Liver (tissue), 8 donors: ENCODE measurements at regions not wholly inside any gene's neighbourhood (a gene's known extent, or its start where the extent isn't known, plus 50 kb on each side); places are given as distances from the start of the nearest gene placed in this dataset.

ENCODE experiments used
- DNase-seq: peaks from one replicate; pipeline ENCODE4 v3.0.0-alpha.2; 2017; ENCODE audit warnings: low spot score
- H3K27ac ChIP-seq, 2 donors: one replicate each; pipeline ENCODE4 v1.7.0; 2013; ENCODE audit warnings: inconsistent platforms in 2 of 2, low read length in 2 of 2, control low read depth in 1 of 2, low read depth in 1 of 2, mild to moderate bottlenecking in 1 of 2
- H3K27me3 ChIP-seq, 4 donors: one replicate each; pipeline versions ENCODE4 v1.6.1 to v1.7.0; 2013; ENCODE audit warnings: low read length in 3 of 4, inconsistent platforms in 1 of 4, mild to moderate bottlenecking in 1 of 4, moderate library complexity in 1 of 4; ENCODE audit not compliant: control insufficient read depth in 4 of 4, insufficient read depth in 4 of 4
- H3K36me3 ChIP-seq, 4 donors: one replicate each; pipeline versions ENCODE4 v1.6.1 to v1.7.0; 2013; ENCODE audit warnings: low read length in 3 of 4, mild to moderate bottlenecking in 3 of 4, low read depth in 1 of 4, moderate library complexity in 1 of 4; ENCODE audit not compliant: control insufficient read depth in 4 of 4, insufficient read depth in 3 of 4
- H3K4me1 ChIP-seq, 4 donors: one replicate each; pipeline versions ENCODE4 v1.6.1 to v1.7.0; 2013; ENCODE audit warnings: low read length in 3 of 4, mild to moderate bottlenecking in 3 of 4, moderate library complexity in 1 of 4; ENCODE audit not compliant: control insufficient read depth in 4 of 4, insufficient read depth in 4 of 4
- H3K4me3 ChIP-seq, 3 donors: one replicate each; pipeline versions ENCODE4 v1.6.1 to v1.7.0; 2013; ENCODE audit warnings: low read length in 3 of 3, control low read depth in 1 of 3, low read depth in 1 of 3, mild to moderate bottlenecking in 1 of 3
- H3K9ac ChIP-seq, 2 donors: one replicate each; pipeline ENCODE4 v1.7.0; 2013; ENCODE audit warnings: low read length in 2 of 2, mild to moderate bottlenecking in 2 of 2, moderate library complexity in 2 of 2, control low read depth in 1 of 2, low read depth in 1 of 2
- H3K9me3 ChIP-seq, 4 donors: one replicate each; pipeline versions ENCODE4 v1.6.1 to v1.7.0; 2013; ENCODE audit warnings: low read length in 3 of 4; ENCODE audit not compliant: control insufficient read depth in 4 of 4
- EGR1 ChIP-seq, 2 donors: IDR thresholded peaks; 2 replicates each; pipeline ENCODE4 v1.6.1; 2016 to 2018; ENCODE audit warnings: antibody characterized with exemption in 2 of 2, low read depth in 2 of 2
- FOXA1 ChIP-seq: IDR thresholded peaks from 2 replicates; pipeline ENCODE4 v1.6.1; 2016; ENCODE audit warnings: antibody characterized with exemption
- FOXA2 ChIP-seq: IDR thresholded peaks from 2 replicates; pipeline ENCODE4 v1.6.1; 2016; ENCODE audit warnings: antibody characterized with exemption
- GABPA ChIP-seq, 2 donors: IDR thresholded peaks in 1 of 2; conservative IDR thresholded peaks in 1 of 2; 2 replicates each; pipeline ENCODE4 v1.6.1; 2016; ENCODE audit warnings: antibody characterized with exemption in 2 of 2, mild to moderate bottlenecking in 1 of 2, moderate library complexity in 1 of 2
- HNF4A ChIP-seq, 2 donors: conservative IDR thresholded peaks; 2 replicates each; pipeline ENCODE4 v1.6.1; 2016; ENCODE audit warnings: antibody characterized with exemption in 2 of 2, mild to moderate bottlenecking in 2 of 2
- HNF4G ChIP-seq: IDR thresholded peaks from 2 replicates; pipeline ENCODE4 v1.6.1; 2016; ENCODE audit warnings: antibody characterized with exemption
- JUND ChIP-seq, 2 donors: IDR thresholded peaks; 2 replicates each; pipeline ENCODE4 v1.6.1; 2016; ENCODE audit warnings: antibody characterized with exemption in 2 of 2
- MAX ChIP-seq: IDR thresholded peaks from 2 replicates; pipeline ENCODE4 v1.6.1; 2016; ENCODE audit warnings: antibody characterized with exemption
- NR2F2 ChIP-seq: IDR thresholded peaks from 2 replicates; pipeline ENCODE4 v1.6.1; 2016; ENCODE audit warnings: antibody characterized with exemption
- RAD21 ChIP-seq, 2 donors: IDR thresholded peaks; 2 replicates each; pipeline ENCODE4 v1.6.1; 2016; ENCODE audit warnings: antibody characterized with exemption in 2 of 2, mild to moderate bottlenecking in 2 of 2
- RXRA ChIP-seq, 2 donors: IDR thresholded peaks; 2 replicates each; pipeline ENCODE4 v1.6.1; 2017 to 2018; ENCODE audit warnings: antibody characterized with exemption in 2 of 2, mild to moderate bottlenecking in 1 of 2
- TAF1 ChIP-seq: conservative IDR thresholded peaks from 2 replicates; pipeline ENCODE4 v1.6.1; 2016; ENCODE audit warnings: antibody characterized with exemption, mild to moderate bottlenecking
- YY1 ChIP-seq: IDR thresholded peaks from 2 replicates; pipeline ENCODE4 v1.6.1; 2016; ENCODE audit warnings: antibody characterized with exemption, mild to moderate bottlenecking
- WGBS: extraction: QIAGEN DNeasy Blood & Tissue Kit; methylation state at CpG from one replicate; pipeline ENCODE4 v1.1.7; 2013; 5-methylcytosine and 5-hydroxymethylcytosine counted together
- TF ChIP-seq, protein P1 (sequence below): IDR thresholded peaks from 2 replicates; pipeline ENCODE4 v1.6.1; 2016; ENCODE audit warnings: antibody characterized with exemption, mild to moderate bottlenecking
- TF ChIP-seq, protein P2 (sequence below): fragments of 150-350 bp; IDR thresholded peaks from 2 replicates; pipeline ENCODE4 v1.5.1; 2017; ENCODE audit warnings: improper control_type of control experiment, low read depth, low read length; ENCODE audit not compliant: missing input control
- donor health status: healthy.
- donor health status: healthy.
- donor health status: healthy.
- donor health status: healthy.
- donor health status: healthy.

GRCh38 chr2:194896871-194897270 lies 760.2 kb upstream of the SLC39A10 start:
- H3K36me3 ChIP-seq, result no peaks in the 10 kb centered on the region
- no peak overlapping the region for H3K27ac ChIP-seq
- H3K4me3 ChIP-seq, result no peak overlapping the region
- H3K9me3 ChIP-seq, result no peaks in the 10 kb centered on the region
- no peaks in the 10 kb centered on the region for H3K27me3 ChIP-seq
- H3K4me1 ChIP-seq, result no peaks in the 10 kb centered on the region
- no peak overlapping the region for H3K9ac ChIP-seq
- WGBS, result 69% methylated on average over 2 of the region's 2 CpGs
- no peak for DNase-seq
- TF ChIP-seq TAF1 (no peak), RXRA (IDR thresholded peaks at IDR 0.05) (no peak)

DNA sequence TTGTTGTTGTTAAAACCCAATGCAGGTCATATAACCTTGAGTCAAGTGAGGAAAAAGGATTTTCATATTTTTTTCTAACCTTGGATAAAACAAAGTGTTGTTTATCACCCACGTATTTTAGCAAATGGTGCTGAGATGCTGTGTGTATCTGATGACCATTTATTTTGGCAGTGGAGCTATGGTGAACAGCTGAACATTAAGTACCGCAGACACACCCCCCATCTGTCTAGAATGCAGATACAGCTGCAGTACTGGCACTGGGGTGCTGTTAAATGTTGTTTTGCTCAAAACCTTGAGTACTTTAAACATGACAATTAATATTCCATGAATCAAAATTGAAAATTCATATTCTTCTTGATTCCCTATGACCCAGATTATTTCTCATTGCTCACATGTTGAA lies 773.3 kb upstream of the SLC39A10 start:
- Histone ChIP-seq H3K27ac (no peak overlapping the region), H3K9me3 (no peaks in the 10 kb centered on the region), H3K27me3 (no peaks in the 10 kb centered on the region), H3K36me3 (no peaks in the 10 kb centered on the region), H3K4me3 (no peak overlapping the region), H3K9ac (no peak overlapping the region), H3K4me1 (no peaks in the 10 kb centered on the region)
- 72% methylated on average over 2 of the region's 2 CpGs for WGBS
- DNase-seq, result no peak
- TF ChIP-seq YY1 (no peak), HNF4A (conservative IDR thresholded peaks at IDR 0.05) (no peak), EGR1 (IDR thresholded peaks at IDR 0.05; ENCODE audit: low read depth in 2 of 2) (no peak), JUND (IDR thresholded peaks at IDR 0.05) (no peak), TAF1 (no peak), GABPA (IDR thresholded peaks at IDR 0.05 in 1 of 2, conservative IDR thresholded peaks at IDR 0.05 in 1 of 2) (no peak), FOXA1 (no peak), RAD21 (IDR thresholded peaks at IDR 0.05) (no peak), RXRA (IDR thresholded peaks at IDR 0.05) (no peak), HNF4G (no peak), FOXA2 (no peak), NR2F2 (no peak)
- TF ChIP-seq, protein P1, sequence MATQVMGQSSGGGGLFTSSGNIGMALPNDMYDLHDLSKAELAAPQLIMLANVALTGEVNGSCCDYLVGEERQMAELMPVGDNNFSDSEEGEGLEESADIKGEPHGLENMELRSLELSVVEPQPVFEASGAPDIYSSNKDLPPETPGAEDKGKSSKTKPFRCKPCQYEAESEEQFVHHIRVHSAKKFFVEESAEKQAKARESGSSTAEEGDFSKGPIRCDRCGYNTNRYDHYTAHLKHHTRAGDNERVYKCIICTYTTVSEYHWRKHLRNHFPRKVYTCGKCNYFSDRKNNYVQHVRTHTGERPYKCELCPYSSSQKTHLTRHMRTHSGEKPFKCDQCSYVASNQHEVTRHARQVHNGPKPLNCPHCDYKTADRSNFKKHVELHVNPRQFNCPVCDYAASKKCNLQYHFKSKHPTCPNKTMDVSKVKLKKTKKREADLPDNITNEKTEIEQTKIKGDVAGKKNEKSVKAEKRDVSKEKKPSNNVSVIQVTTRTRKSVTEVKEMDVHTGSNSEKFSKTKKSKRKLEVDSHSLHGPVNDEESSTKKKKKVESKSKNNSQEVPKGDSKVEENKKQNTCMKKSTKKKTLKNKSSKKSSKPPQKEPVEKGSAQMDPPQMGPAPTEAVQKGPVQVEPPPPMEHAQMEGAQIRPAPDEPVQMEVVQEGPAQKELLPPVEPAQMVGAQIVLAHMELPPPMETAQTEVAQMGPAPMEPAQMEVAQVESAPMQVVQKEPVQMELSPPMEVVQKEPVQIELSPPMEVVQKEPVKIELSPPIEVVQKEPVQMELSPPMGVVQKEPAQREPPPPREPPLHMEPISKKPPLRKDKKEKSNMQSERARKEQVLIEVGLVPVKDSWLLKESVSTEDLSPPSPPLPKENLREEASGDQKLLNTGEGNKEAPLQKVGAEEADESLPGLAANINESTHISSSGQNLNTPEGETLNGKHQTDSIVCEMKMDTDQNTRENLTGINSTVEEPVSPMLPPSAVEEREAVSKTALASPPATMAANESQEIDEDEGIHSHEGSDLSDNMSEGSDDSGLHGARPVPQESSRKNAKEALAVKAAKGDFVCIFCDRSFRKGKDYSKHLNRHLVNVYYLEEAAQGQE, result no peak

DNA sequence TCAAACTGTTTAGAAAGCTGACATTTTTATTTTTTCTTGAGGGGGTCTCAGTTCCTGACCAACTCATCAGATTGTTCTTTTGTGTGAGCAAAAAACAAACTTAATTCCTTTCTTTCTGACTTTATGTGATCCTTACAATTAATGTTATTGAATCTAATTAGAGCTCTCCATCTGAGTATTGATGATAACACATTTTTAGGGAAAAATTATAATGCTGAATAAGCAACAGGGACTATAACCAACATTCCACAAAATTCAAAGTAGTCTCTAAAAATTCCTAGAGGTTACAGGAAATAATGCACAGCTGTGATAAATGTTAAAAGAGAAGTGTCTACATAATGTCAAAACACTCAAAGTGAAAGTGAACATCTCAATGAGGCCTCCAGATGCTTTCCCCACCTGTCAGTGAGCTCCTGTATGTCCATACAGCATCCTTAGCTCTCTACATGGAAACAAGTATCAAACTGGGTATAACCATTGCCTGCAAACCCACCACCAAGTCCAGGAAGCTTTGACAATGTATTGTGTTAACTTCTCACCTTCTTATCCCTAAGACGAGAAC lies 786.0 kb upstream of the SLC39A10 start:
- DNase-seq, result no peak
- Histone ChIP-seq H3K9me3 (no peaks in the 10 kb centered on the region), H3K27me3 (no peaks in the 10 kb centered on the region), H3K9ac (no peak overlapping the region), H3K27ac (no peak overlapping the region), H3K4me1 (no peaks in the 10 kb centered on the region), H3K4me3 (no peak overlapping the region), H3K36me3 (no peaks in the 10 kb centered on the region)
- TF ChIP-seq MAX (no peak), TAF1 (no peak)
- TF ChIP-seq, protein P2, sequence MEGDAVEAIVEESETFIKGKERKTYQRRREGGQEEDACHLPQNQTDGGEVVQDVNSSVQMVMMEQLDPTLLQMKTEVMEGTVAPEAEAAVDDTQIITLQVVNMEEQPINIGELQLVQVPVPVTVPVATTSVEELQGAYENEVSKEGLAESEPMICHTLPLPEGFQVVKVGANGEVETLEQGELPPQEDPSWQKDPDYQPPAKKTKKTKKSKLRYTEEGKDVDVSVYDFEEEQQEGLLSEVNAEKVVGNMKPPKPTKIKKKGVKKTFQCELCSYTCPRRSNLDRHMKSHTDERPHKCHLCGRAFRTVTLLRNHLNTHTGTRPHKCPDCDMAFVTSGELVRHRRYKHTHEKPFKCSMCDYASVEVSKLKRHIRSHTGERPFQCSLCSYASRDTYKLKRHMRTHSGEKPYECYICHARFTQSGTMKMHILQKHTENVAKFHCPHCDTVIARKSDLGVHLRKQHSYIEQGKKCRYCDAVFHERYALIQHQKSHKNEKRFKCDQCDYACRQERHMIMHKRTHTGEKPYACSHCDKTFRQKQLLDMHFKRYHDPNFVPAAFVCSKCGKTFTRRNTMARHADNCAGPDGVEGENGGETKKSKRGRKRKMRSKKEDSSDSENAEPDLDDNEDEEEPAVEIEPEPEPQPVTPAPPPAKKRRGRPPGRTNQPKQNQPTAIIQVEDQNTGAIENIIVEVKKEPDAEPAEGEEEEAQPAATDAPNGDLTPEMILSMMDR, result no peak
- WGBS, result 85% methylated on average over 1 of the region's 1 CpG
